NCI-H1694 (cell line): ENCODE measurements at regions not wholly inside any gene's neighbourhood (a gene's known extent, or its start where the extent isn't known, plus 50 kb on each side); places are given as distances from the start of the nearest gene placed in this dataset.
"Not testable (repeated sequence)": the region's sequence is repeated elsewhere in the genome, so short reads cannot be mapped to it uniquely, and the experiment has no call there.

Source experiments
- DNase-seq: peaks from one replicate; lab custom pipeline; 2025; lab: John Stamatoyannopoulos, UW

- DNase-seq, result no peak
These were observed 150.7 kb downstream of the BRD1 start for GRCh38 chr22:49676783-49677494.

- no peak for DNase-seq
These were observed 151.4 kb downstream of the BRD1 start for GRCh38 chr22:49676230-49676629.

- no peak for DNase-seq
These were observed 153.1 kb downstream of the BRD1 start for GRCh38 chr22:49674479-49675050.

GRCh38 chr22:49673048-49673447 is 154.6 kb downstream of the BRD1 start:
- DNase-seq, result no peak

- DNase-seq, result no peak
These were observed 155.6 kb downstream of the BRD1 start for GRCh38 chr22:49672014-49672516.

GRCh38 chr22:49671331-49672013 is 156.2 kb downstream of the BRD1 start:
- DNase-seq, result no peak

GRCh38 chr22:49670456-49671330 is 157.0 kb downstream of the BRD1 start:
- no peak for DNase-seq

- DNase-seq, result not testable (repeated sequence)
These were observed 157.7 kb downstream of the BRD1 start for GRCh38 chr22:49669969-49670455.

- DNase-seq, result not testable (repeated sequence)
These were observed 158.2 kb downstream of the BRD1 start for GRCh38 chr22:49669427-49669968.

- DNase-seq, result no peak
These were observed 159.3 kb downstream of the BRD1 start for GRCh38 chr22:49668402-49668801.

- DNase-seq, result no peak
These were observed 160.4 kb downstream of the BRD1 start for GRCh38 chr22:49667236-49667635.

- DNase-seq, result no peak
These were observed 161.4 kb downstream of the BRD1 start for GRCh38 chr22:49666146-49666809.

GRCh38 chr22:49664891-49665290 is 162.8 kb downstream of the BRD1 start:
- no peak for DNase-seq

GRCh38 chr22:49664371-49664881 is 163.2 kb downstream of the BRD1 start:
- no peak for DNase-seq

GRCh38 chr22:49663823-49664222 is 163.8 kb downstream of the BRD1 start:
- DNase-seq, result no peak

- no peak for DNase-seq
These were observed 164.4 kb downstream of the BRD1 start for GRCh38 chr22:49663311-49663711.

GRCh38 chr22:49662681-49663080 is 165.0 kb downstream of the BRD1 start:
- no peak for DNase-seq

- no peak for DNase-seq
These were observed 166.6 kb downstream of the BRD1 start for GRCh38 chr22:49660794-49661781.

GRCh38 chr22:49660321-49660720 is 167.4 kb downstream of the BRD1 start:
- no peak for DNase-seq

GRCh38 chr22:49659924-49660315 is 167.8 kb downstream of the BRD1 start:
- DNase-seq, result no peak
